ENCODE measurements at regions not wholly inside any gene's neighbourhood (a gene's known extent, or its start where the extent isn't known, plus 50 kb on each side); places are given as distances from the start of the nearest gene placed in this dataset.

DNA sequence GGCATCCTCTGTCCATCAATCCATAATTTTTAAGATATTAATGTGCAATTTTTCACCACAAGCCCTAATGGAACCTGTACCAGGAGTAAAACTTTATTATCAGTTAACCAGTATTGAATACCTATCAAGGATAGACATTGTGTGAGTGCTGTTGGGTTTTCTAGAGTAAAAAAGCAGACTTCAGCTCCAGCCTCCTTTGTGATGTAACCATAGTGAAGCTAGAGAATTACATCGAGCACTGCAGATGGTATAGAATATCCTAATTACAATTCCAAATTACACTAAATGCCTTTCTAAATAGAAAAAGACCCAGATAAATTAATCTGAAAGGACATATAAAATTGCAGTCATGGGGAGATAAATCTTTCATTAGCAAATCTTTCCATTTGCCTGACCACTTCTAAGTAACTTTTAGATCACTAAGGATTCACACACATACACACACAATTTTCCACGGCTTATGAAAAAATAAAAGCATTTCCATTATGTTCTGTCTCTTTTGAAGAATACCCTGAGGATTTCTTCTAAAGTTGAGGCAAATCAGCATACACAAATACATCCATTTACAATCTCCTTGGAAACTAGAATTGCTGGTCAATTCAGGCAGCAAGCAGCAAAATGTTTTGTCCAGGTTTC is 117.1 kb upstream of the TANK start:
- TF ChIP-seq POLR2A (IDR thresholded peaks at IDR 0.05) (no peak), EP300 (IDR thresholded peaks at IDR 0.05) (no peak), POLR2AphosphoS5 (IDR thresholded peaks at IDR 0.05) (no peak)
- TF ChIP-seq, protein P1, sequence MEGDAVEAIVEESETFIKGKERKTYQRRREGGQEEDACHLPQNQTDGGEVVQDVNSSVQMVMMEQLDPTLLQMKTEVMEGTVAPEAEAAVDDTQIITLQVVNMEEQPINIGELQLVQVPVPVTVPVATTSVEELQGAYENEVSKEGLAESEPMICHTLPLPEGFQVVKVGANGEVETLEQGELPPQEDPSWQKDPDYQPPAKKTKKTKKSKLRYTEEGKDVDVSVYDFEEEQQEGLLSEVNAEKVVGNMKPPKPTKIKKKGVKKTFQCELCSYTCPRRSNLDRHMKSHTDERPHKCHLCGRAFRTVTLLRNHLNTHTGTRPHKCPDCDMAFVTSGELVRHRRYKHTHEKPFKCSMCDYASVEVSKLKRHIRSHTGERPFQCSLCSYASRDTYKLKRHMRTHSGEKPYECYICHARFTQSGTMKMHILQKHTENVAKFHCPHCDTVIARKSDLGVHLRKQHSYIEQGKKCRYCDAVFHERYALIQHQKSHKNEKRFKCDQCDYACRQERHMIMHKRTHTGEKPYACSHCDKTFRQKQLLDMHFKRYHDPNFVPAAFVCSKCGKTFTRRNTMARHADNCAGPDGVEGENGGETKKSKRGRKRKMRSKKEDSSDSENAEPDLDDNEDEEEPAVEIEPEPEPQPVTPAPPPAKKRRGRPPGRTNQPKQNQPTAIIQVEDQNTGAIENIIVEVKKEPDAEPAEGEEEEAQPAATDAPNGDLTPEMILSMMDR (IDR thresholded peaks at IDR 0.05): no peak
